Peyer's patch (tissue), 4 donors: ENCODE measurements at regions not wholly inside any gene's neighbourhood (a gene's known extent, or its start where the extent isn't known, plus 50 kb on each side); places are given as distances from the start of the nearest gene placed in this dataset.

Source experiments
- DNase-seq, 3 donors: peaks; one replicate each; pipeline ENCODE4 v3.0.0-alpha.2; 2017 to 2019
- H3K27ac ChIP-seq, 4 donors: fragments of 200-600 bp; sonication (generic); one replicate each; pipeline ENCODE4 v1.5.1; 2016 to 2019
- H3K27me3 ChIP-seq, 2 donors: fragments of 200-600 bp; sonication (generic); one replicate each; pipeline ENCODE4 v1.5.1; 2019
- H3K36me3 ChIP-seq, 3 donors: fragments of 200-600 bp; sonication (generic); one replicate each; pipeline ENCODE4 v1.5.1; 2016 to 2019
- H3K4me1 ChIP-seq, 4 donors: fragments of 200-600 bp; sonication (generic); one replicate each; pipeline ENCODE4 v1.5.1; 2016 to 2019
- H3K4me3 ChIP-seq, 4 donors: fragments of 200-600 bp; sonication (generic); 1 replicate in 3 of 4; 2 replicates in 1 of 4; pipeline ENCODE4 v1.5.1; 2016 to 2019; ENCODE audit warnings: mild to moderate bottlenecking in 1 of 4
- H3K9me3 ChIP-seq, 4 donors: fragments of 200-600 bp; sonication (generic); one replicate each; pipeline ENCODE4 v1.5.1; 2016 to 2019; ENCODE audit warnings: mild to moderate bottlenecking in 1 of 4
- POLR2A ChIP-seq, 2 donors: fragments of 450-650 bp; IDR thresholded peaks; one replicate each; pipeline ENCODE4 v1.5.1; 2017; ENCODE audit warnings: antibody characterized with exemption in 2 of 2, mild to moderate bottlenecking in 2 of 2, moderate library complexity in 2 of 2
- TF ChIP-seq, protein P1 (sequence below), 6 experiments: fragments of 450-650 bp in 4 of 6; fragments of 200-600 bp in 2 of 6; sonication (generic) in 1 of 6; IDR thresholded peaks; one replicate each; pipeline ENCODE4 v1.5.1; 2017 to 2019; ENCODE audit warnings: antibody characterized with exemption in 6 of 6, mild to moderate bottlenecking in 3 of 6, moderate library complexity in 1 of 6

DNA sequence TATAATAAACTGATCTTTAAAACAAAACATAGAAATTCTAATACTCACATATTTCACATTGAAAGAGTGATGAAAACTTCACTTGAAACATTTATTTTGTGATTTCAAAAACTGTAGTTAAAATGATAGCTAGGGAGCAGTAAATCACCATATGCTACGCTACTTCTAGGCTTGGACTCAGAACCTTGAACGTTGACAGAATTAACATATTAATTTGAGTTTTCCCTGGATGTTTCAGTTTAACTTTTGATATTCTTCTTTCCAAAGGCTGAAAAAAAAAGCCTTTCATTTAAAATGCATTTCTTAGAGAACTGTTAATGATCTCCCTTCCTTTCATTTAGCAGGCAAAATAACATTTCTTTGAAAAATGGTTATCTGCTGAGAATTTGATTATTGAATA lies 307.8 kb upstream of the SGCD start:
- Histone ChIP-seq H3K9me3 (no peaks in the 10 kb centered on the region), H3K4me1 (peaks cover 0 to 6% (median 0%) of the 10 kb centered on the region in 4 donors), H3K4me3 (no peak overlapping the region), H3K36me3 (no peaks in the 10 kb centered on the region), H3K27ac (no peak overlapping the region), H3K27me3 (no peaks in the 10 kb centered on the region)
- TF ChIP-seq POLR2A (IDR thresholded peaks at IDR 0.05) = no peak
- TF ChIP-seq, protein P1, sequence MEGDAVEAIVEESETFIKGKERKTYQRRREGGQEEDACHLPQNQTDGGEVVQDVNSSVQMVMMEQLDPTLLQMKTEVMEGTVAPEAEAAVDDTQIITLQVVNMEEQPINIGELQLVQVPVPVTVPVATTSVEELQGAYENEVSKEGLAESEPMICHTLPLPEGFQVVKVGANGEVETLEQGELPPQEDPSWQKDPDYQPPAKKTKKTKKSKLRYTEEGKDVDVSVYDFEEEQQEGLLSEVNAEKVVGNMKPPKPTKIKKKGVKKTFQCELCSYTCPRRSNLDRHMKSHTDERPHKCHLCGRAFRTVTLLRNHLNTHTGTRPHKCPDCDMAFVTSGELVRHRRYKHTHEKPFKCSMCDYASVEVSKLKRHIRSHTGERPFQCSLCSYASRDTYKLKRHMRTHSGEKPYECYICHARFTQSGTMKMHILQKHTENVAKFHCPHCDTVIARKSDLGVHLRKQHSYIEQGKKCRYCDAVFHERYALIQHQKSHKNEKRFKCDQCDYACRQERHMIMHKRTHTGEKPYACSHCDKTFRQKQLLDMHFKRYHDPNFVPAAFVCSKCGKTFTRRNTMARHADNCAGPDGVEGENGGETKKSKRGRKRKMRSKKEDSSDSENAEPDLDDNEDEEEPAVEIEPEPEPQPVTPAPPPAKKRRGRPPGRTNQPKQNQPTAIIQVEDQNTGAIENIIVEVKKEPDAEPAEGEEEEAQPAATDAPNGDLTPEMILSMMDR (IDR thresholded peaks at IDR 0.05) = no peak
- no peak for DNase-seq

DNA sequence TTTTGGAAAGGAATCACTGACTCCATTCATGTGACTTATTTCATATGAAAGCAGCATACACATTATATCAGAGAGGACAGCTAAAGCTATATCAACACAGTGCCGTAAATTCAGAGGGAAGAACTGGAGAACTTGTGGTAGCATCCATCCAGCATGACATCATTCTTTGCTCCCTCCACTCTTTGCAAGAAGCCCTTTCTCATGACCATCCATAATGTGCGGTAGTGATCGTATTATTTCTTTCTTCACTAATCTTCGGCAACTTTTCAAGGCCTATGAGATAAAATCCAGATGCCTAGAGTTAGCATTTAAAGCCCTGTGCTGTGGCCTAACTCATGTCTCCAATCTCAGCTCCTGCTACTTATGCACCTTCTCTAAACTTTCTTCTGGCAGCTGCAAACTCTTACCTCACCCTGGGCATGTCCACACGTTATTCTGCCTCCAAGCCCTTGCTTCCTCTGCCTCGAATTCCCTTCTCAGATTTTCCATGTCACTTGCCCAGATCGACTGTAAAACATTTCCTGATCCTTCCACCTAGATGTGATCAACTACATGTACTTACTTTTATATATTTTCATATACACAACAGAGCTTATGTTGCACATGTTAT lies 307.3 kb upstream of the SGCD start:
- Histone ChIP-seq H3K4me3 (no peak overlapping the region), H3K36me3 (no peaks in the 10 kb centered on the region), H3K9me3 (no peaks in the 10 kb centered on the region), H3K4me1 (peaks cover 0 to 6% (median 0%) of the 10 kb centered on the region in 4 donors), H3K27me3 (no peaks in the 10 kb centered on the region), H3K27ac (no peak overlapping the region)
- TF ChIP-seq, protein P1 (IDR thresholded peaks at IDR 0.05) = no peak
- TF ChIP-seq POLR2A (IDR thresholded peaks at IDR 0.05) = no peak
- no peak for DNase-seq

DNA sequence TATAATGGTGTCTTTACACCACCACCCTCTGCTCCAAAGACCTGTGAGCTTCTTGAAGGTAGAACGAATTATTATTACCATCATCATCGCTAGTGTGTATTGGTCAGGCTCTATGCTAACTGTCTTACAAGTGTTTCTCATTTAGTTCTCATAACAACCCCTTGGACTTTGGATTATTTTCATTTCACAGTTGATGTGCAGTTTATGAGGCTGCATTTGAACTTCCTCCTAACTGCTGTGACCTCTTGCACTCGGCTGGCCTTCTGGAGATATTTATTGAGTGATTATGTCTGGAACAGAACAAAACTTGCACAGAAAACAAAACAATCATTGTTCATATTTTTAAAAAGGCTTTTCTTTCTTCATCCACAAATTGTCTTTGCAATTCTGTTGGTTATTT lies 306.3 kb upstream of the SGCD start:
- H3K36me3 ChIP-seq = no peaks in the 10 kb centered on the region
- peak in 1 of 3 donors; percentile 50 for DNase-seq
- no peaks in the 10 kb centered on the region for H3K27me3 ChIP-seq

DNA sequence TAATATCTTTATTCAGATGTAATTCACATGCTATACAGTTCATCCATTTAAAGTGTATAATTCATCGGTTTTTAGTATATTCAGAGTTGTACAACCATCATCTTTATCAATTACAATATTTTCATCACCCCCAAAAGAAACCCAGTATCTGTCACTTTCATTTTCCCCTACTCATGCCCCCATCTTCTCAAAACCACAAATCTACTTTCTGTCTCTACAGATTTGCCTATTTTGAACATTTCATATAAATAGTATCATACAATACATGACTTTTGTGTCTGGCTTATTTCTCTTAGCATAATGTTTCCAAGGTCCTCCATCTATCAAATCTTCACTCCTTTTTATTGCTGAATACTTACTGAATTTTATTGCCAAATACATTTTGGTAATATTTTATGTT lies 305.1 kb upstream of the SGCD start:
- no peak for DNase-seq
- Histone ChIP-seq H3K9me3 (no peaks in the 10 kb centered on the region), H3K36me3 (no peaks in the 10 kb centered on the region), H3K27ac (no peak overlapping the region), H3K4me1 (peaks cover 0 to 6% (median 0%) of the 10 kb centered on the region in 4 donors), H3K27me3 (no peaks in the 10 kb centered on the region), H3K4me3 (no peak overlapping the region)
- TF ChIP-seq, protein P1 (IDR thresholded peaks at IDR 0.05) = no peak
- TF ChIP-seq POLR2A (IDR thresholded peaks at IDR 0.05) = no peak

More for the DNA sequence above, 306.3 kb upstream of the SGCD start:
- no peak for TF ChIP-seq POLR2A (IDR thresholded peaks at IDR 0.05)
- TF ChIP-seq, protein P1 (IDR thresholded peaks at IDR 0.05) = no peak
- Histone ChIP-seq H3K4me3 (no peak overlapping the region), H3K4me1 (peaks cover 0 to 6% (median 0%) of the 10 kb centered on the region in 4 donors), H3K9me3 (no peaks in the 10 kb centered on the region), H3K27ac (no peak overlapping the region)

DNA sequence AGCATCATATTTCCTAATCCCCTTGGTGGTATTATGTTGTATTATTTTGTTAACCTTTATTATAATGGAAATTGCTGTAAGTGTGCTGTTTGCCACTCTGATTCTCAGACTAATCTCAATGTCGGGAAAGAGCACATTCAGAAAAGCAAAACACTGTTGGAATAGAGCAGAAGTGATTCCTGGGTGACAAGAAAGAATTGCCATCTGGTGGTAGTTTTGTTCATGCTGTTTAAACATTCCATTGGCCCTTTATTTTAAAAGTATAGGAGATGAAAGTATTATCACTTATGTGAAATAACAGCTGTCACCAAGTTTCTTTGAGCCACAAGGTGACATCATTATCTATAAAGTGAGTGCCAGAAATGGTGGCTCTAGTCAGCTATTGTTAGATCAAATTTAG lies 301.3 kb upstream of the SGCD start:
- Histone ChIP-seq H3K36me3 (no peaks in the 10 kb centered on the region), H3K27ac (no peak overlapping the region), H3K4me1 (peaks cover 0 to 6% (median 0%) of the 10 kb centered on the region in 4 donors), H3K27me3 (no peaks in the 10 kb centered on the region), H3K4me3 (no peak overlapping the region), H3K9me3 (no peaks in the 10 kb centered on the region)
- no peak for TF ChIP-seq POLR2A (IDR thresholded peaks at IDR 0.05)
- TF ChIP-seq, protein P1 (IDR thresholded peaks at IDR 0.05) = no peak
- no peak for DNase-seq

DNA sequence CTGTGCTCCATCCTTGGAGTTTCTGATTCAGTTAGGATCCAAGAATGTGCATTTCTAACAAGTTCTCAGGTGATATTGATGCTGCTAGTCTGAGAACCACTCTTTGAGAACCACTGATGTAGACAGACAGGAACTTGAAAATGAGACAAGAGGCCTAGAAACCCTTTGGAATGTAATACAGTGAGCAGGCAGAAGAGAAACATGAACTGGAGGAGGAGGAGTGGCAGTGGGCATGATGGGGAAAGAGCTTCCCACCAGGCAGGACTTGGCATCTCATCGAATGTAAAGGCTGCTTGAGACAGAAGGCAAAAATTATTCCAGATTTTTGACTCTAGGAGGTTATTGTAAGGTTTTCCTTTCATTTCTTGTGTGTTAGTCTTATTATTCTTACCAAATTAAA lies 295.8 kb upstream of the SGCD start:
- H3K9me3 ChIP-seq = no peaks in the 10 kb centered on the region
- H3K27ac ChIP-seq = no peak overlapping the region
- no peak for DNase-seq
- H3K4me3 ChIP-seq = no peak overlapping the region
- TF ChIP-seq POLR2A (IDR thresholded peaks at IDR 0.05) = no peak
- TF ChIP-seq, protein P1 (IDR thresholded peaks at IDR 0.05) = no peak
- no peaks in the 10 kb centered on the region for H3K27me3 ChIP-seq
- H3K36me3 ChIP-seq = no peaks in the 10 kb centered on the region
- no peaks in the 10 kb centered on the region for H3K4me1 ChIP-seq
